ENCODE measurements at regions not wholly inside any gene's neighbourhood (a gene's known extent, or its start where the extent isn't known, plus 50 kb on each side); places are given as distances from the start of the nearest gene placed in this dataset.
"Not testable (repeated sequence)": the region's sequence is repeated elsewhere in the genome, so short reads cannot be mapped to it uniquely, and the experiment has no call there.

GRCh38 chr5:34244281-34245031 is 201.4 kb upstream of the C1QTNF3 start:
- not testable (repeated sequence) for H3K9me3 ChIP-seq (ENCODE audit: control insufficient read depth, low read length); H3K27me3 ChIP-seq (ENCODE audit: control insufficient read depth, insufficient read depth, low read length); H3K4me3 ChIP-seq (ENCODE audit: low read length); H3K4me1 ChIP-seq (ENCODE audit: control insufficient read depth, insufficient read depth, low read length); H3K36me3 ChIP-seq (ENCODE audit: control insufficient read depth, insufficient read depth, low read length); H3K9ac ChIP-seq (ENCODE audit: low read length)

DNA sequence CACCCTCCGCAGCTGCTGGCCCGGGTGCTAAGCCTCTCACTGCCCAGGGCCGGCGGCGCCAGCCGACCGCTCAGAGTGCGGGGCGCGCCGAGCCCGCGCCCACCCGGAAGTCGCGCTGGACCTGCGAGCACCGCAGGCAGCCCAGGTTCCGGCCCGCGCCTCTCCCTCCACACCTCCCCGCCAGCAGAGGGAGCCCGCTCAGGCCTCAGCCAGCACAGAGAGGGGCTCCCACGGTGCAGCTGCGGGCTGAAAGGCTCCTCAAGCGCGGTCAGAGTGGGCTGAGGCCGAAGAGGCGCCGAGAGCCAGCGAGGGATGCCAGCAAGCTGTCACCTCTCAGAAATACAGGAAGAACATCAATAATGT is 202.0 kb upstream of the C1QTNF3 start:
- not testable (repeated sequence) for H3K36me3 ChIP-seq (ENCODE audit: control insufficient read depth, insufficient read depth, low read length); H3K9me3 ChIP-seq (ENCODE audit: control insufficient read depth, low read length); H3K4me3 ChIP-seq (ENCODE audit: low read length); H3K9ac ChIP-seq (ENCODE audit: low read length); H3K27me3 ChIP-seq (ENCODE audit: control insufficient read depth, insufficient read depth, low read length); H3K4me1 ChIP-seq (ENCODE audit: control insufficient read depth, insufficient read depth, low read length)

DNA sequence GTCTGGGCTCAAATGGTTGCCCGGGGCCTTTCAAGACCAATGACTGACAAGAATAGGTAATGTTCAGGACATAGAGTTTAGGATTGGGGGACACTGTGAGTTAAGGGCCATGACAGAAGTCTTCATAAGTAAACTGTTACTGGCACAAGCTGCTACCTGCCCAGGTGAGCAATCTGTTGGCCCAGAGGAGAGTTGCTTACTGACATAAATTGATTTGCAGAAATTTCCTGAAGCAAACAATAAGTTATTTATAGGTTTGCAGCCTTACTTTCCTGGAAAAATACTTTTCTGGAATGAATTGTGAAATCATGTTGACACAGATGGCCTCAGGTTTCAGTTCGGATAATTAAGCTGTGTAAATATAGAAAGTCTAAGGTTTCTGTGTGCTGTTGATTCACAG is 202.8 kb upstream of the C1QTNF3 start:
- H3K4me3 ChIP-seq (ENCODE audit: low read length): not testable (repeated sequence)

DNA sequence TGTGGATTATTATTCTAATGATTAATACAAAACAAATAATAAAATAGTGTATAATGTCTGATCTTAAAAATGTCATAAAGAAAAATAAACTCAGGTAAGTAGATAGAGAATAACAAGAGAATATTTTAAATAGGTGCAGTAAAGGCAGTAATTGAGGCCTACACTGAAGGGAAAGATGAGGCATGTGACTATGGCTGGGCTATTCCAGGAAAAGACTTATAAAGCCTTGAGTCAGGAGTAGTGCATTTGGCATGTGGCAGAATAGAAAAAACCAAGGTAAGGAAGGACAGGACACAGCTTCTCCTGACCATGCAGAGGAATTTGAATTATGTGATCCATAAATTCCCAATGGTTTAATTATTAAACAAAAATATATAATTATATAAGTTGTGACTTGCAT is 215.6 kb upstream of the C1QTNF3 start:
- H3K9ac ChIP-seq (ENCODE audit: low read length); H3K9me3 ChIP-seq (ENCODE audit: control insufficient read depth, low read length); H3K27me3 ChIP-seq (ENCODE audit: control insufficient read depth, insufficient read depth, low read length); H3K4me3 ChIP-seq (ENCODE audit: low read length); H3K36me3 ChIP-seq (ENCODE audit: control insufficient read depth, insufficient read depth, low read length); H3K4me1 ChIP-seq (ENCODE audit: control insufficient read depth, insufficient read depth, low read length): not testable (repeated sequence)

More for the DNA sequence above, 202.8 kb upstream of the C1QTNF3 start:
- not testable (repeated sequence) for H3K36me3 ChIP-seq (ENCODE audit: control insufficient read depth, insufficient read depth, low read length); H3K9ac ChIP-seq (ENCODE audit: low read length); H3K4me1 ChIP-seq (ENCODE audit: control insufficient read depth, insufficient read depth, low read length); H3K9me3 ChIP-seq (ENCODE audit: control insufficient read depth, low read length); H3K27me3 ChIP-seq (ENCODE audit: control insufficient read depth, insufficient read depth, low read length)

DNA sequence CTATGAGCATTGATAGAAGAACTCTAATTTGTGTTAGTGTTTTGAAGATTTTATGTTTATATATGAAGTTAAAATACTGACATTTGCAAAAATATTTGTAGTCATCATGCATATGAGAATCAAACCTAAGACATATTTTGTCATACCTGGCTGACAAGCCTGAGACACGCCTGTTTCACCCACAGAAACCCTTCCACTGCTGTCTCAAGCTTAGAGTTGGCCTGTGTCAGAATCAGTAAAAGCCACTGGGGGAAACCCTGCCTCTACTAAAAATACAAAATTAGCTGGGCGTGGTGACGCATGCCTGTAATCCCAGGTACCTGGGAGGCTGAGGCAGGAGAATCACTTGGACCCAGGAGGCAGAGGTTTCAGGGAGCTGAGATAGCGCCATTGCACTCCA is 218.0 kb upstream of the C1QTNF3 start:
- not testable (repeated sequence) for H3K36me3 ChIP-seq (ENCODE audit: control insufficient read depth, insufficient read depth, low read length); H3K27me3 ChIP-seq (ENCODE audit: control insufficient read depth, insufficient read depth, low read length); H3K9ac ChIP-seq (ENCODE audit: low read length); H3K4me3 ChIP-seq (ENCODE audit: low read length); H3K4me1 ChIP-seq (ENCODE audit: control insufficient read depth, insufficient read depth, low read length); H3K9me3 ChIP-seq (ENCODE audit: control insufficient read depth, low read length)

GRCh38 chr5:34266151-34266550 is 223.1 kb upstream of the C1QTNF3 start:
- H3K4me3 ChIP-seq (ENCODE audit: low read length); H3K9me3 ChIP-seq (ENCODE audit: control insufficient read depth, low read length); H3K9ac ChIP-seq (ENCODE audit: low read length); H3K4me1 ChIP-seq (ENCODE audit: control insufficient read depth, insufficient read depth, low read length); H3K36me3 ChIP-seq (ENCODE audit: control insufficient read depth, insufficient read depth, low read length); H3K27me3 ChIP-seq (ENCODE audit: control insufficient read depth, insufficient read depth, low read length): not testable (repeated sequence)

DNA sequence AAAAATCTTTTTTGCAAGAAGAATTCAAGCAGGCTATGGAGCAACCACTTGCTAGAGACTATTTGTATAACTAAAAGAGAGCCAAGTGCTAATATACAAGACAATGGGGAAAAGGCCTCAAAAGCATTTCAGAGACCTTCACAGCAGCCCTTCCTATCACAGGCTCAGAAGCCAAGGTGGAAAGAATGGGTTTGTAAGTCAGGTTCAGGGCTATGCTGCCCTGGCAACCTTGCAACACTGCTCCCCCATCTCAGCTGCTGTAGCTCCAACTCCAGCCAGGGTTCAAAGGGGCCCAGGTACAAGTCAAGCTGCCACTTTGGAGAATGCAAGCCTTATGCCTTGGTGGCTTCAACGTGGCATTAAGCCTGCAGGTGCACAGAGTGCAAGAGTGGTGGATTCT is 253.7 kb upstream of the C1QTNF3 start:
- not testable (repeated sequence) for H3K9ac ChIP-seq (ENCODE audit: low read length); H3K4me1 ChIP-seq (ENCODE audit: control insufficient read depth, insufficient read depth, low read length); H3K9me3 ChIP-seq (ENCODE audit: control insufficient read depth, low read length); H3K4me3 ChIP-seq (ENCODE audit: low read length); H3K36me3 ChIP-seq (ENCODE audit: control insufficient read depth, insufficient read depth, low read length); H3K27me3 ChIP-seq (ENCODE audit: control insufficient read depth, insufficient read depth, low read length)

DNA sequence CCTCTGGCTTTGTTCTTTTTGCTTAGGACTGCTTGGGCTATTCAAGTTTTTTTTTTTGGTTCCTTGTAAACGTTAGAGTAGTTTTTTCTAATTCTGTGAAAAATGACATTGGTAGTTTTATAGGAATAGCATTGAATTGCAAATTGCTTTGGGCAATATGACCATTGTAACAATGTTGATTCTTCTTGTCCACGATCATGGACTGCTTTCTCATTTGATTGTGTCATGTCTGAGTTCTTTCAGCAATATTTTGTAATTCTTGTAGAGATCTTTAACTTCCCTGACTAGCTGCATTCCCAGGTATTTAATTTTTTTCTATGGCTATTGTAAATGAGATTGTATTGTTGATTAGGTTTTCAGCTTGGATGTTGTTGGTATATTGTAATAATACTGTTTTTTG is 286.2 kb upstream of the C1QTNF3 start:
- not testable (repeated sequence) for H3K27me3 ChIP-seq (ENCODE audit: control insufficient read depth, insufficient read depth, low read length); H3K9me3 ChIP-seq (ENCODE audit: control insufficient read depth, low read length); H3K4me3 ChIP-seq (ENCODE audit: low read length); H3K9ac ChIP-seq (ENCODE audit: low read length); H3K4me1 ChIP-seq (ENCODE audit: control insufficient read depth, insufficient read depth, low read length); H3K36me3 ChIP-seq (ENCODE audit: control insufficient read depth, insufficient read depth, low read length)

GRCh38 chr5:34329611-34330108 is 286.6 kb upstream of the C1QTNF3 start:
- not testable (repeated sequence) for H3K4me3 ChIP-seq (ENCODE audit: low read length); H3K4me1 ChIP-seq (ENCODE audit: control insufficient read depth, insufficient read depth, low read length); H3K9ac ChIP-seq (ENCODE audit: low read length); H3K27me3 ChIP-seq (ENCODE audit: control insufficient read depth, insufficient read depth, low read length); H3K9me3 ChIP-seq (ENCODE audit: control insufficient read depth, low read length); H3K36me3 ChIP-seq (ENCODE audit: control insufficient read depth, insufficient read depth, low read length)

GRCh38 chr5:34331928-34332454 is 289.0 kb upstream of the C1QTNF3 start:
- not testable (repeated sequence) for H3K27me3 ChIP-seq (ENCODE audit: control insufficient read depth, insufficient read depth, low read length); H3K4me1 ChIP-seq (ENCODE audit: control insufficient read depth, insufficient read depth, low read length); H3K9me3 ChIP-seq (ENCODE audit: control insufficient read depth, low read length); H3K4me3 ChIP-seq (ENCODE audit: low read length); H3K9ac ChIP-seq (ENCODE audit: low read length); H3K36me3 ChIP-seq (ENCODE audit: control insufficient read depth, insufficient read depth, low read length)

DNA sequence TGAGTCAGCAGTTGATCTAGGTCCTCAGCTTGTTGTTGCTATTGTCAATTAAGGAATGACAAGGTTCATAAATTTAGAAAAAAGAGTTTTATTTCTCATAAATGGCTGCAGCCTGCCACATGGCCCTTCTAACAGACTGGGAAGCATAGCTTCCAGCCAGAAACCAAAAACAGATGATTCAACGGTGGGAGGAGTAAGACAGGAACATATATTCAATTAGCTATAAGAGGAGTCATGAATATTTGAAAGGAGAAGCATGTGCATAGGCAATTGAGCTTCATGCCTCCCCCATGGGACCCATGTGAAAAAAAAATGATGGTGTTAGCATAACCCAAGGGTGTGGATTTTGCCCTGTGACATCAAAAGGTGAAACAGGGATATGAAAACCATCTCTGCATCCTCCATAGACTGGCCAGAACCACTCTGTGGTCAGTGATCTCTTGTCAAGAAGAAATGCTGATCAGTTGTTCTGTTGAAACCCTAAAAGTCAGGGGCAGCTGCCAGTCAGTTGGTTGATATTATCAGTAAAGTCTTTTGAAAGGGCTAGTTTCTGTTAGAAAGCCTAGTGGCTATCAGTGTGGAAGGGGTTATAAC is 296.5 kb upstream of the C1QTNF3 start:
- H3K9ac ChIP-seq (ENCODE audit: low read length); H3K27me3 ChIP-seq (ENCODE audit: control insufficient read depth, insufficient read depth, low read length); H3K4me1 ChIP-seq (ENCODE audit: control insufficient read depth, insufficient read depth, low read length); H3K9me3 ChIP-seq (ENCODE audit: control insufficient read depth, low read length); H3K36me3 ChIP-seq (ENCODE audit: control insufficient read depth, insufficient read depth, low read length); H3K4me3 ChIP-seq (ENCODE audit: low read length): not testable (repeated sequence)

DNA sequence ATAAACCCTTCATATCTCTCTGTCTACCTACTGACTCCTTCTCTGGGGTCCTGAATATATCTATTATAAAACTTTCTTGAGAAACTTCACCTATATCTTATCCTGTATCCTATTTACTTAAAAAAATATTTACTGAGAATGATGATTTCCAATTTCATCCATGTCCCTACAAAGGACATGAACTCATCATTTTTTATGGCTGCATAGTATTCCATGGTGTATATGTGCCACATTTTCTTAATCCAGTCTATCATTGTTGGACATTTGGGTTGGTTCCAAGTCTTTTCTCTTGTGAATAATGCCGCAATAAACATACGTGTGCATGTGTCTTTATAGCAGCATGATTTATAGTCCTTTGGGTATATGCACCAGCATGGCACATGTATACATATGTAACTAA is 301.7 kb upstream of the RAI14 start:
- not testable (repeated sequence) for H3K27me3 ChIP-seq (ENCODE audit: control insufficient read depth, insufficient read depth, low read length); H3K9me3 ChIP-seq (ENCODE audit: control insufficient read depth, low read length); H3K36me3 ChIP-seq (ENCODE audit: control insufficient read depth, insufficient read depth, low read length); H3K4me1 ChIP-seq (ENCODE audit: control insufficient read depth, insufficient read depth, low read length); H3K4me3 ChIP-seq (ENCODE audit: low read length); H3K9ac ChIP-seq (ENCODE audit: low read length)

- H3K4me3 ChIP-seq (ENCODE audit: low read length); H3K4me1 ChIP-seq (ENCODE audit: control insufficient read depth, insufficient read depth, low read length); H3K36me3 ChIP-seq (ENCODE audit: control insufficient read depth, insufficient read depth, low read length); H3K9ac ChIP-seq (ENCODE audit: low read length); H3K9me3 ChIP-seq (ENCODE audit: control insufficient read depth, low read length); H3K27me3 ChIP-seq (ENCODE audit: control insufficient read depth, insufficient read depth, low read length): not testable (repeated sequence)
Observed at GRCh38 chr5:34371417-34371816, 284.7 kb upstream of the RAI14 start.
